Peyer's patch (tissue), 4 donors: ENCODE measurements at regions not wholly inside any gene's neighbourhood (a gene's known extent, or its start where the extent isn't known, plus 50 kb on each side); places are given as distances from the start of the nearest gene placed in this dataset.

ENCODE experiments used
- DNase-seq, 3 donors: peaks; one replicate each; pipeline ENCODE4 v3.0.0-alpha.2; 2017 to 2019
- H3K27ac ChIP-seq, 4 donors: fragments of 200-600 bp; sonication (generic); one replicate each; pipeline ENCODE4 v1.5.1; 2016 to 2019
- H3K27me3 ChIP-seq, 2 donors: fragments of 200-600 bp; sonication (generic); one replicate each; pipeline ENCODE4 v1.5.1; 2019
- H3K36me3 ChIP-seq, 3 donors: fragments of 200-600 bp; sonication (generic); one replicate each; pipeline ENCODE4 v1.5.1; 2016 to 2019
- H3K4me1 ChIP-seq, 4 donors: fragments of 200-600 bp; sonication (generic); one replicate each; pipeline ENCODE4 v1.5.1; 2016 to 2019
- H3K4me3 ChIP-seq, 4 donors: fragments of 200-600 bp; sonication (generic); 1 replicate in 3 of 4; 2 replicates in 1 of 4; pipeline ENCODE4 v1.5.1; 2016 to 2019; ENCODE audit warnings: mild to moderate bottlenecking in 1 of 4
- H3K9me3 ChIP-seq, 4 donors: fragments of 200-600 bp; sonication (generic); one replicate each; pipeline ENCODE4 v1.5.1; 2016 to 2019; ENCODE audit warnings: mild to moderate bottlenecking in 1 of 4
- CTCF ChIP-seq, 6 experiments: fragments of 450-650 bp in 4 of 6; fragments of 200-600 bp in 2 of 6; sonication (generic) in 1 of 6; IDR thresholded peaks; one replicate each; pipeline ENCODE4 v1.5.1; 2017 to 2019; ENCODE audit warnings: antibody characterized with exemption in 6 of 6, mild to moderate bottlenecking in 3 of 6, moderate library complexity in 1 of 6
- POLR2A ChIP-seq, 2 donors: fragments of 450-650 bp; IDR thresholded peaks; one replicate each; pipeline ENCODE4 v1.5.1; 2017; ENCODE audit warnings: antibody characterized with exemption in 2 of 2, mild to moderate bottlenecking in 2 of 2, moderate library complexity in 2 of 2

GRCh38 chr22:48079505-48080290, 1317.2 kb downstream of the TBC1D22A start:
- TF ChIP-seq CTCF (IDR thresholded peaks at IDR 0.05) (no peak), POLR2A (IDR thresholded peaks at IDR 0.05) (no peak)
- Histone ChIP-seq H3K27me3 (no peaks in the 10 kb centered on the region), H3K9me3 (no peaks in the 10 kb centered on the region), H3K4me3 (no peak overlapping the region), H3K4me1 (peaks cover 0 to 11% (median 0%) of the 10 kb centered on the region in 4 donors), H3K27ac (no peak overlapping the region), H3K36me3 (no peaks in the 10 kb centered on the region)
- no peak for DNase-seq

- no peak for DNase-seq
- Histone ChIP-seq H3K27me3 (no peaks in the 10 kb centered on the region), H3K4me1 (peaks cover 0 to 2% (median 0%) of the 10 kb centered on the region in 4 donors), H3K36me3 (no peaks in the 10 kb centered on the region), H3K9me3 (no peaks in the 10 kb centered on the region), H3K4me3 (no peak overlapping the region), H3K27ac (no peak overlapping the region)
- TF ChIP-seq POLR2A (IDR thresholded peaks at IDR 0.05): no peak
- TF ChIP-seq CTCF (IDR thresholded peaks at IDR 0.05): no peak
Measured at GRCh38 chr22:48078825-48079224, 1316.4 kb downstream of the TBC1D22A start.

- Histone ChIP-seq H3K4me1 (no peaks in the 10 kb centered on the region), H3K36me3 (no peaks in the 10 kb centered on the region), H3K9me3 (no peaks in the 10 kb centered on the region), H3K27ac (no peak overlapping the region), H3K4me3 (no peak overlapping the region), H3K27me3 (no peaks in the 10 kb centered on the region)
- DNase-seq: no peak
- TF ChIP-seq POLR2A (IDR thresholded peaks at IDR 0.05) (no peak), CTCF (IDR thresholded peaks at IDR 0.05) (no peak)
Measured at GRCh38 chr22:48077699-48078098, 1315.2 kb downstream of the TBC1D22A start.

- peak in 1 of 3 donors; percentile 32 for DNase-seq
- H3K27ac ChIP-seq: no peak overlapping the region
- no peaks in the 10 kb centered on the region for H3K36me3 ChIP-seq
- H3K4me1 ChIP-seq: no peaks in the 10 kb centered on the region
- H3K9me3 ChIP-seq: no peaks in the 10 kb centered on the region
- TF ChIP-seq CTCF (IDR thresholded peaks at IDR 0.05) (no peak), POLR2A (IDR thresholded peaks at IDR 0.05) (no peak)
- H3K27me3 ChIP-seq: no peaks in the 10 kb centered on the region
- H3K4me3 ChIP-seq: no peak overlapping the region
Measured at GRCh38 chr22:48076008-48076407, 1313.6 kb downstream of the TBC1D22A start.

GRCh38 chr22:48075604-48076003, 1313.2 kb downstream of the TBC1D22A start:
- Histone ChIP-seq H3K27ac (no peak overlapping the region), H3K4me1 (no peaks in the 10 kb centered on the region), H3K9me3 (no peaks in the 10 kb centered on the region), H3K27me3 (no peaks in the 10 kb centered on the region), H3K4me3 (no peak overlapping the region), H3K36me3 (no peaks in the 10 kb centered on the region)
- DNase-seq: peak in 1 of 3 donors; percentile 9
- TF ChIP-seq POLR2A (IDR thresholded peaks at IDR 0.05) (no peak), CTCF (IDR thresholded peaks at IDR 0.05) (no peak)
